Skin of body (tissue), 1 donor: ENCODE measurements at regions not wholly inside any gene's neighbourhood (a gene's known extent, or its start where the extent isn't known, plus 50 kb on each side); places are given as distances from the start of the nearest gene placed in this dataset.
A peak's percentile ranks its signal among the peaks of the same experiment; 100 is the strongest.
"Not testable (repeated sequence)": the region's sequence is repeated elsewhere in the genome, so short reads cannot be mapped to it uniquely, and the experiment has no call there.

Source experiments
- DNase-seq: peaks from one replicate; lab custom pipeline; 2025; lab: John Stamatoyannopoulos, UW

- no peak for DNase-seq
Observed at GRCh38 chr4:44984083-44984482, 257.7 kb upstream of the GNPDA2 start.

DNA sequence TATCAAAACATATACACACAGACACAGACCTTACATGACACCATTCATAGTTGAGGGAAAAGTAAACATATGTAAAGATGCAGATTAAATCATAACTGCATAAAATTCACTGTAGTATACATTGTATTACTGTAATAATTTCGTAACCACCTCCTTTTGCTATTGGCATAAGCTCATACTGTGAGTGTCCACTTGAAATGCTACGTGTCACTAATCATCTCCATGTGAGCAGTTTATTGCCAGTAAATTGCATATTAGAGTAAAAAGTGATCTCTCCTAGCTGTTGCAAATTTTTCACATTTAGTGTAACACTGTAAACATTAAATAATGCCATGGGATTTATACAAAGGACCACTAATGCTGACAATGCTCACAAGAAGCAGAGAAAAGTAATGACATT is 256.7 kb upstream of the GNPDA2 start:
- DNase-seq: no peak

- no peak for DNase-seq
Observed at GRCh38 chr4:44978020-44978419, 251.7 kb upstream of the GNPDA2 start.

DNA sequence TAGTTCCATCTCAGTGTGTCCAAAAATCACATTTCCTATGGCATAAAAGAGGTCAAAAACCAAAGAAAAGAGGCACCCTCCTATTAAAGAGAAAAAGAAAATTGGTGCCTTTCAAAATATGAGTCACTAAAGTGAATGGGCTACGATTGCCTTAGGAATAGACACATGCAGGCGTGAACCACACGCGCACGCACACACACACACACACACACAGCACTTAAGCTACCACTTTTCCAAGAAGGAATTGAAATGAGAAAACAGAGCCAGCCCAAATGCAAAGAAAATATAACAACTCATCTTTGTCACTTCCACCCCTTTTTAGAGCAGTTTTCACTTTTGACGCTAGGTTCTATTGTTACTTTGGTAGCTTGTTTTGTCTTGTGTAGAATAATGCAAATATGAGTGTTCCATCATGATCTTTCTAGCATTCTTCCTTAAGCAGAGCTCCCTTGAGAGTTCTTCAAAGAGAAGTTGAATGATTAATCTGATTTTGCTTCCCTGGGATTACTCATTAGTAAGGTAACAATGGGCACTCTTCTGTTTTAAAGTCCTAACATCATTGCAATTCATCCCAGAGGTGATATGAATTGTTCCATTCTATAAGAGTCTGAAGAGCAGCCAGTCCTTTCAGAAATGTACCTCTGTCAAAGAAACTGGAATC is 239.2 kb upstream of the GNPDA2 start:
- no peak for DNase-seq

GRCh38 chr4:44964086-44964485 is 237.7 kb upstream of the GNPDA2 start:
- not testable (repeated sequence) for DNase-seq

GRCh38 chr4:44961001-44961755 is 234.8 kb upstream of the GNPDA2 start:
- no peak for DNase-seq

DNA sequence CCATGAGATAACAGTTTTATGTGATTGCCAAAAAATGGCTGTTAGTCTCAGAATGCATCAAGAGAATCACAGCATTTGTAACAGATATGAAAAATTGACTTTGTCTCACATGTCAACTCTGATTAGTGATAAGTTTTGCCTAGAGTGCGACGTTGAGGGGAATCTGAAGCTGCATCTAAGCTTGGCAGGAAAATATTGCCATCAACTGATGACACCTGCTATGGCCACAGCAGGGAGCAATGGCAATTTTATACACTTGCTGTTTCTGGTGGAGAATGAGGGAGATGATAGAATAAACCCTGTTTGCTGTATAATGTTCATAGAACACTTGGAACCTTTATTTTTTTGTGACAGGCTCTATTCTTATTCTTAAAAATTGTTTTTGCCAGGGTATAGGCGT is 205.4 kb upstream of the GNPDA2 start:
- DNase-seq: no peak

DNA sequence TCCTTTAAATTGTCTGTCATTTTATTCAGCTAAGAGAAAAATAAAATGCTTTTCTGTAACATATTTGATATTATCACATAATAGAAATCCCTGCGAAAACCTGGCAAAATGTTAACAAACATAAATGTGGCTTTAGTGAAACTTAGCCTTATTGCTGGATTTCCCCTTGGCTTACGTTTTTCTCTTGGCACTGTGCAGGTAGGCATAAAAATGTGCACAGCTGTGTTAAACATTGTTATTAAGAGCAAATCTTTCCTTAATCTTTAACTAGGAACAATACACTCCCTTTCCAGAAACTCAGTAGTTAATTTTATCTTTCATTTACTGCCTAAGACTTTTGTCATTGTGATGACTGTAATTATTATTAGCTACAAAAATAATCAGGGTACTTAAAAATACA is 202.4 kb upstream of the GNPDA2 start:
- no peak for DNase-seq

GRCh38 chr4:44927399-44928380 is 201.3 kb upstream of the GNPDA2 start:
- DNase-seq: no peak

- peak; percentile 12 for DNase-seq
Observed at GRCh38 chr4:44916411-44916810, 190.1 kb upstream of the GNPDA2 start.

GRCh38 chr4:44914748-44915147 is 188.4 kb upstream of the GNPDA2 start:
- no peak for DNase-seq

DNA sequence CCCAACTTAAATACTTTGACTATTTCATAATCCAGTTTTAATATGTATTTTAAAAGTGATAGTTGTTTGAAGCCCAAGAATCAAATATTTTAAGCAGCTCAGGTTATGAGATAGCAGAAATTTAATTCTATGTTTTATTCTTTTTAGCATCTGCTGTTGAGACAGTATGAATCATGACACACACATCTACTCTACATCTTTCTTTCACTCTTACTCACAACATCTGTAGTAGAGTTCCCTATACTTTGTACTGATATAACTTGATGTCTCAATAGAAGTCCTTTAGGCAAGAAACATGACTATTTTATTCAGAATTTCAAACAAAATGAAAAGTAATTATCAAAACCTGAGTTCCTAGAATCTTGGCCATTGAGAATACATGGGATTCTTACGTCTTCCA is 187.9 kb upstream of the GNPDA2 start:
- DNase-seq: no peak

- DNase-seq: no peak
Observed at GRCh38 chr4:44912980-44913379, 186.6 kb upstream of the GNPDA2 start.

DNA sequence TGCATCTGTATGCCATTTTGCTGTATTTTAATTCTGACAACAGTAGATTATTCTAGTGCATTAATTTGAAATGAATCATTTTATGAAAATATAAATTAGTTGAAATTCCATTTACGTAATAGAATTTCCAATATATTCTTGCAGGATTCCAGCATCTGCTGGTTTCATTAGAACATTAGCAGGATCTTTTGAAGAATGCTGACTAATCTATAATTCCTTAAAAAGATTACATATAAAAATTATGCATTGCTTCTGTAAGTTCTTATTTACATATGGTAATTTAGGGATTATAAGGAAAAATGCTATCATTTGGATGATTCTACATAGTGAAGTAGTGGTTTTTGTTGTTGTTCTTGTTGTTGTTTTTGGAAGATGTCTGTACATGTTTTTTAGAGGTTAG is 182.2 kb upstream of the GNPDA2 start:
- no peak for DNase-seq

DNA sequence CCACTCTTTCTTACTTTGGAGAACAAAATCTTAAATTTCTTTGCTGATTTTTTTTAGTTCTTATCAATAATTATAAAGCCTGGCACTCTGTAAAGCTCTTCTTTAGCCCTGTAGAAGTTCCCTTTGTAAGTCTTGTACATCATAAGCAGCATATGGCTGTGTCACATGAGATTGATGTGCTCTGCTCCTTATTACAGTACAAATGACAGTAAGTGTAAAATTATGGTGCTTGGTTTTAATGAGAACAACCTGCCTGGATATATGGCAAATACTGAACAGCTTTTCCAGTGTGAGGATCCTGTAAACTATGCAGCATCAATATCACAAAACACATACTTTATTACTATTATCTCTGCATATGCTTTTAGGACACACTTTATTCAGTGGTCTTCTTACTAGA is 145.9 kb upstream of the GNPDA2 start:
- peak; percentile 21 for DNase-seq

- no peak for DNase-seq
Observed at GRCh38 chr4:44871133-44871532, 144.8 kb upstream of the GNPDA2 start.

DNA sequence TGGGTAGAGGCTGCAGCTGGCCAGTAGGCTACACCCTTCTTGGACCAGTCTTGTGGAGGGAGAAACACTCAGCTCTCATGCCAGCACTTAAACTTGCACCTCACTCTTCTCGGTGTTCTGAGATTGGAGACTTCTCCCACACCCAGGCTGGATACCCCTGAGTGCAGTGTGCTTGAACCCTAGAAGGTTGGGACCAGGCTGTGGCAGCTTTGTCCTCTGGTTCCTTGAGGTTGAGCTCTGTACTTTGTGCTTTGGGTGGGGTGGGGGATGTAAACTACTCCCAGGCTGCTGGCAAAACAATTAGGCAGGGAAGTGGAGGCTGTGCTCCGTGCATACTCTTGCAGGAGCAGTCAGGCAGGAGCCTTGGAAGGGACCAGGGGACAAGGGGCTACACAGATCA is 143.6 kb upstream of the GNPDA2 start:
- no peak for DNase-seq

- no peak for DNase-seq
Observed at GRCh38 chr4:44869222-44869882, 143.0 kb upstream of the GNPDA2 start.

DNA sequence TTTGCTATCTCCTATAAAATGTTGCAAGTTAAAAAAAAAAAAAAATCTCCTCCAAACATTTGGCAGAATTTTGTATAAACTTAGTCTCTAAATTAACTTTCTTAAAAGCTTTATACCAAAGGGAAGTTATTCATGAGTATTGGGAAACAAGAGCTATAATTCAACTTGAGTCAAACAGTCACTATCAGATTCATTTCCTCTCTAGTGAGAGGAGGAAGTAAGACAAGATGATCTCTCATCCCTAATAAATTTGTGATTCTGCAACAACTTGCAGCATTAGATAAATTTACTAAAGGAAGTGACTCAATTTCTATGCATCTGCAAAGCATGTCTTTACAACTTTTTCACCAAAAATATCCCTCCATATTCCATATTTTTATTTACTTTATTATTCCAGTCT is 135.4 kb upstream of the GNPDA2 start:
- DNase-seq: no peak

GRCh38 chr4:44859477-44859876 is 133.1 kb upstream of the GNPDA2 start:
- no peak for DNase-seq

DNA sequence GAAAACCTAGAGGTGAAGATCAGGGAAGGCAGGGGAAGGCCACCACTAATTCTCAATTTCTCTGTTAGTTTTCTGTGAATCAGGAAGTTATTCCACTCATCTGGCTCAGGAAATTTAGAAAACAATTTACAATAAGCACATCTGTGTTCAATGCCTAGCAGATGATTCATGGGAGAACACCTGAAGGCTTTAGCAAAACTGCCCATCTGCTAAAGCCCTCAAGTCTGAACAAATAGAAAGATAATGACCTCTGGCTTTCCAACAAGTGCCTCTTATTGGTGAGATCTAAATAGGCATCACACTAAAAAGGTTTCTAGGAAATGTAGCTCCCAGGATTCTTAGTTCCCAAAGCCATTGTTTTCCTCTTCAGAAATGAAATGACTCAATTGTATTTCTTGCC is 122.1 kb upstream of the GNPDA2 start:
- DNase-seq: no peak

DNA sequence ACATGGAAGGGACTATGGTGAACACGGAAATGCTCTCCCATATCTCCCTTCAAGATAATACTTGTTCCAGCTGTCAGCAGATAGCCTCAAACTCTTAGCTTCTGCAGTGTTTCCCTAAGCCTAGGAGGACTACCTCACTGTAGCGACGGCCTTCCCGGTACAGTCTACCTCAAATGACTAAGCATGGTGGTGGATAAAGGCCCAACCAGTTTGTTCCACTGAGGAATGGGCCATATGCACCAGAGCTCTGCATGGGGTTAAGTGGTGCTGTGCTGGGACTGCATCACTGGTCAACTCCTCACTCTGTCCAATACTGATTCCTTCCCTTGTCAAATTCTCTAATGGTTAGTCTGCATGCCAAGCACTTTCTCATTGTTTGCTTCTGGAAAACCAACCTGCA is 119.6 kb upstream of the GNPDA2 start:
- no peak for DNase-seq
